HEK293T (cell line): ENCODE measurements at regions not wholly inside any gene's neighbourhood (a gene's known extent, or its start where the extent isn't known, plus 50 kb on each side); places are given as distances from the start of the nearest gene placed in this dataset.

Source experiments
- CTCF ChIA-PET: fragments of 350-600 bp; formaldehyde crosslinking; extraction: SDS; loops from one replicate; lab custom pipeline; 2021; ENCODE audit warnings: antibody characterized with exemption, inconsistent platforms; lab: Yijun Ruan, JAX
- POLR2A ChIA-PET: fragments of 350-600 bp; formaldehyde crosslinking; extraction: SDS; loops from one replicate; lab custom pipeline; 2020; ENCODE audit warnings: antibody characterized with exemption, inconsistent platforms; lab: Yijun Ruan, JAX
- DNase-seq: peaks from one replicate; pipeline ENCODE4 v3.0.0; 2012; ENCODE audit warnings: mixed read lengths; ENCODE audit errors: extremely low spot score
- ARNT ChIP-seq: fragments of 450-650 bp; IDR thresholded peaks from 2 replicates; pipeline ENCODE4 v1.6.1; 2017; ENCODE audit warnings: mild to moderate bottlenecking
- BHLHE40 ChIP-seq: fragments of 450-650 bp; IDR thresholded peaks from 2 replicates; pipeline ENCODE4 v1.6.1; 2016; ENCODE audit warnings: mild to moderate bottlenecking, moderate library complexity, borderline replicate concordance
- CTBP1 ChIP-seq: fragments of 450-650 bp; IDR thresholded peaks from 2 replicates; pipeline ENCODE4 v1.6.1; 2016; ENCODE audit warnings: borderline replicate concordance
- ELF4 ChIP-seq: fragments of 450-650 bp; IDR thresholded peaks from 2 replicates; pipeline ENCODE4 v1.6.1; 2017; ENCODE audit warnings: antibody characterized with exemption
- FOXA1 ChIP-seq: fragments of 450-650 bp; IDR thresholded peaks from 2 replicates; pipeline ENCODE4 v1.6.1; 2016; ENCODE audit warnings: mild to moderate bottlenecking
- FOXK2 ChIP-seq: fragments of 450-650 bp; IDR thresholded peaks from 2 replicates; pipeline ENCODE4 v1.6.1; 2016; ENCODE audit warnings: mild to moderate bottlenecking
- FOXM1 ChIP-seq: fragments of 450-650 bp; IDR thresholded peaks from 2 replicates; pipeline ENCODE4 v1.6.1; 2017; ENCODE audit warnings: mild to moderate bottlenecking, borderline replicate concordance
- HDGF ChIP-seq: fragments of 450-650 bp; IDR thresholded peaks from 2 replicates; pipeline ENCODE4 v1.6.1; 2017; ENCODE audit warnings: antibody characterized with exemption, borderline replicate concordance
- L3MBTL2 ChIP-seq: fragments of 450-650 bp; conservative IDR thresholded peaks from 2 replicates; pipeline ENCODE4 v1.6.1; 2016; ENCODE audit warnings: mild to moderate bottlenecking
- LEF1 ChIP-seq: fragments of 450-650 bp; IDR thresholded peaks from 2 replicates; pipeline ENCODE4 v1.6.1; 2017; ENCODE audit warnings: mild to moderate bottlenecking, borderline replicate concordance
- NFRKB ChIP-seq: fragments of 450-650 bp; IDR thresholded peaks from 2 replicates; pipeline ENCODE4 v1.6.1; 2016; ENCODE audit warnings: mild to moderate bottlenecking, moderate library complexity
- SP1 ChIP-seq: fragments of 450-650 bp; IDR thresholded peaks from 2 replicates; pipeline ENCODE4 v1.6.1; 2017
- SUZ12 ChIP-seq: fragments of 450-650 bp; IDR thresholded peaks from 2 replicates; pipeline ENCODE4 v1.6.1; 2016; ENCODE audit warnings: mild to moderate bottlenecking
- TARDBP ChIP-seq: fragments of 450-650 bp; IDR thresholded peaks from 2 replicates; pipeline ENCODE4 v1.6.1; 2016
- ZNF384 ChIP-seq: fragments of 450-650 bp; IDR thresholded peaks from 2 replicates; pipeline ENCODE4 v1.6.1; 2016
- TF ChIP-seq, protein P1 (sequence below): fragments of 450-650 bp; IDR thresholded peaks from 2 replicates; pipeline ENCODE4 v1.6.1; 2016

DNA sequence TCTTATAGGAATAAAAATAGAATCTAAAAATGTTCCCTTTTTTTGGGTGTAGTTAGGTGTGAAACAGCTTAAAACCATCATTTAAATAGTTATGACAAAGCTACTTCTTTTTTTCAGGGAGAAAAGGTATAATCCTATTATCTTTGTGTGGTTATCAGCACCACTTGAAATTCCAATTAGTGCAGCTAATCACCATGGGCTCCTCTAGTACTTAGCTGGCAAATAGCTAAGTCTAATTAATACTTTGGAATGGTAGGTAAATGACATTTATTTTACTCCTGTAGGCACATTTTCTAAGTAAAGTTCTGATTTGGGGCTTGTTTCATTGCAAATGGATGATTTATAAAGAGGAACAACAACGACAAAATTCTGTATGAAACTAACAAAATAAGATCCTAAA is 132.6 kb downstream of the OLFM4 start:
- CTCF ChIA-PET = interaction anchor here (1.7 kb wide), 1 partner anchor 9 kb away, joined by 9 read pairs; no protein-coding TSS in a partner anchor
- POLR2A ChIA-PET = no interaction called here
- TF ChIP-seq FOXK2 (no peak), ZNF384 (no peak), L3MBTL2 (no peak), LEF1 (no peak), NFRKB (no peak), SP1 (no peak), HDGF (no peak), FOXM1 (no peak), ARNT (no peak), ELF4 (no peak), SUZ12 (no peak)
- TF ChIP-seq, protein P1, sequence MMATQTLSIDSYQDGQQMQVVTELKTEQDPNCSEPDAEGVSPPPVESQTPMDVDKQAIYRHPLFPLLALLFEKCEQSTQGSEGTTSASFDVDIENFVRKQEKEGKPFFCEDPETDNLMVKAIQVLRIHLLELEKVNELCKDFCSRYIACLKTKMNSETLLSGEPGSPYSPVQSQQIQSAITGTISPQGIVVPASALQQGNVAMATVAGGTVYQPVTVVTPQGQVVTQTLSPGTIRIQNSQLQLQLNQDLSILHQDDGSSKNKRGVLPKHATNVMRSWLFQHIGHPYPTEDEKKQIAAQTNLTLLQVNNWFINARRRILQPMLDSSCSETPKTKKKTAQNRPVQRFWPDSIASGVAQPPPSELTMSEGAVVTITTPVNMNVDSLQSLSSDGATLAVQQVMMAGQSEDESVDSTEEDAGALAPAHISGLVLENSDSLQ = no peak
- DNase-seq = no peak

DNA sequence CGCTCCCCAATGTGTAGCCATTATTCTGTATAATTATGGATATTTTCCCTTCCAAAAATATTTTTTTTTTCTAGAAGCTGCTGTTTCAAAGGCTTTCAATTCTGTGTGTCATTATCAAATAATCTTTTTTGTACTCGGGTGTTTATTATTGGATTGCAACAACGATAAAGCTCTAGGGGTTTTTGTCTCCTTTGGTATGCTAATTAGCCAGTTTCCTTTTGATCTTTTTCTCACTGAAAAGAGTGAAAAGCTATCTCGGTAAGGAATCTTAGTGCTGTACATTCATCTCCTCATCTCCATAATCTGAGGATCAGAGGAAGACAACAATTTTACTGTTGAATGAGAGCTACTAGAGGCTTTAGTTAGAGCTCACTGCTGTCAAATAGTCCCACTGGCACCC is 136.6 kb downstream of the OLFM4 start:
- no peak for DNase-seq
- no peak for TF ChIP-seq L3MBTL2
- no peak for TF ChIP-seq FOXK2
- no peak for TF ChIP-seq ARNT
- no peak for TF ChIP-seq HDGF
- no peak for TF ChIP-seq SUZ12
- no peak for TF ChIP-seq NFRKB
- TF ChIP-seq ELF4 = no peak
- TF ChIP-seq, protein P1 = no peak
- POLR2A ChIA-PET = interaction anchor here (1.1 kb wide), 1 partner anchor 19 kb away, joined by 3 read pairs; no protein-coding TSS in a partner anchor
- CTCF ChIA-PET = interaction anchor here (0.7 to 1.3 kb wide), 2 partner anchors 13 to 372 kb away, joined by 3 to 5 read pairs; no protein-coding TSS in a partner anchor

DNA sequence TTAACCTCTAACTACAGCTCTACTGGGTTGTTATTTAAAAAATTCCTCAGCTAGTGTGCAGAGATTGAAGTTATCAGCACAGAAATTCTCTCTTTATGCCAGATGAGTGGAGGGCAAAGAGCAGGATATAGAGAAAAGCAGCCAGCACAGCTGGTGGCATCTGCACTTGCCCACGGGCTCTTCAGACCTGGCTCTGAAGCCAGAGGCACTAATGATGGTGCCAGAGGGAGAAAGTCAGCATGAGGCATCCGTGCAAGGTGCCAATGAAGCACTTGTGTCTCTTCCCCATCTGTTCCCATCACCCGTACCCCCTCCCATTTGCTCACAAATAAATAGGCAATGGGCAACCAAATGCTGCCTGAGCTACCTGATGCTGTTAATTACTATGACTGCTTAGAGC is 138.9 kb downstream of the OLFM4 start:
- TF ChIP-seq FOXM1 (no peak), NFRKB (no peak), HDGF (no peak), FOXA1 (no peak), ARNT (no peak), SUZ12 (no peak)
- ChIA-PET CTCF (no interaction called here), POLR2A (no interaction called here)
- no peak for DNase-seq

DNA sequence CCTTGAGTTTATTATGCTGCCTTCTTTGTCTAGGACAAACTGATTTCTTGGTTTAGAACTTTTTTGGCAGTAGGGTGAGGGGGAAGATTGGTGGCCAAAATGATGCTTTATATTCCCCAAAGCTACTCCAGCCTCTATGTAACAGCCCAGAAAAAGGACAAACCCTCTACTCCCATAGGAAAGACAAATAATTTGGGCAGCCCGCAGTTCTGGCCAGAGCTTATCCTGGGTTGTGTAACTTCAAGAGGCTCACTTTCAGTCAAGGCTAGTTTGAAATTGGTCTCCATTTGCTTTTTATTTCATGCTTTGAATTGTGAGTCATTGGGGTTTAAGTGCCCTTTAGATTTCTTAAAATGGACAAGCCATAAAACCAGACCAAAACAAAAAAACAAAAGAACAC is 142.3 kb downstream of the OLFM4 start:
- POLR2A ChIA-PET = no interaction called here
- CTCF ChIA-PET = no interaction called here
- no peak for DNase-seq
- no peak for TF ChIP-seq ZNF384
- no peak for TF ChIP-seq FOXK2
- TF ChIP-seq NFRKB = no peak
- TF ChIP-seq CTBP1 = no peak
- TF ChIP-seq FOXA1 = no peak
- TF ChIP-seq, protein P1 = no peak
- TF ChIP-seq L3MBTL2 = no peak
- no peak for TF ChIP-seq SUZ12
- TF ChIP-seq BHLHE40 = no peak
- no peak for TF ChIP-seq ELF4
- TF ChIP-seq FOXM1 = no peak
- no peak for TF ChIP-seq SP1
- no peak for TF ChIP-seq TARDBP

DNA sequence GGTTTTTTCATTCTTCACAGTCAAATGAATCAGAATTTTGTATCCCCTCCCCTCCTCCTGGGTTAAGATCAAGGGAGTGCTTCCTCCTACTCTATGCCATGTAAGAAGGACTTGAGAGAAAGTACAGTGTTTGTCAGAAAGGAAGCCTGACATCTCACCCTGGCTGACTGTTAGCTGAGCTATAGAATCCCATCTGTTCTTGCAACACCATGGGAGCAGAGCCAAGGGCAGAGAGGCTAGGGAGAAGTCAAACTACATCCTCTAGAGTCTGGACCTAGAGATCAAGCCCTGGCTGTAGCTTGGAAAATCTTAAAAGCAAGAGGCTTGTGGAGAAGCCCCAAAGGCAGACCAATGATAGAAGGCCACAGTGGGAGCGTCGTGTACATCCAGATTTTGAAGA is 145.9 kb downstream of the OLFM4 start:
- TF ChIP-seq, protein P1 = no peak
- TF ChIP-seq ARNT (no peak), HDGF (no peak), NFRKB (no peak), TARDBP (no peak), SUZ12 (no peak), ZNF384 (no peak), FOXK2 (no peak), L3MBTL2 (no peak), FOXM1 (no peak), BHLHE40 (no peak), SP1 (no peak), CTBP1 (no peak), FOXA1 (no peak), ELF4 (no peak), LEF1 (no peak)
- CTCF ChIA-PET = no interaction called here
- POLR2A ChIA-PET = no interaction called here
- DNase-seq = no peak

DNA sequence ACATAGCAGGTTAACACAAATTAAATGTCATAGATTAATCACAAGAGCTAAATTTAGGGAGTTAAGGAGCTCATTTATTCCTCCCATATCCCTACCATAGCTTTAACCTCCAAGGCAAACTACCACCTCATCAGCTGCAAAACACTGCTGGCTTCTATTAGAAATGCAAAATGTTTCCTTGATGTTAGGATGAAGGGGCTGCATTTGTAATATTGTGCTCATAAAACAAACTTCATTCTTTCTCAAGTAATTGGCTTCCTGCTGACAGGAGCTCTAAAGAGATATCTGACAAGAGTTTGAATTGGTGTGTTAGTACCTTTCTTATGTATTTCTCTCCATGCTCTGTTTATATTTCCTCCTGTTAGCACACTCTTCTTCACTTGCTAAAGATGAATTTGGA is 152.1 kb downstream of the OLFM4 start:
- TF ChIP-seq ARNT = no peak
- no peak for TF ChIP-seq FOXA1
- ChIA-PET POLR2A (no interaction called here), CTCF (no interaction called here)
- no peak for DNase-seq

DNA sequence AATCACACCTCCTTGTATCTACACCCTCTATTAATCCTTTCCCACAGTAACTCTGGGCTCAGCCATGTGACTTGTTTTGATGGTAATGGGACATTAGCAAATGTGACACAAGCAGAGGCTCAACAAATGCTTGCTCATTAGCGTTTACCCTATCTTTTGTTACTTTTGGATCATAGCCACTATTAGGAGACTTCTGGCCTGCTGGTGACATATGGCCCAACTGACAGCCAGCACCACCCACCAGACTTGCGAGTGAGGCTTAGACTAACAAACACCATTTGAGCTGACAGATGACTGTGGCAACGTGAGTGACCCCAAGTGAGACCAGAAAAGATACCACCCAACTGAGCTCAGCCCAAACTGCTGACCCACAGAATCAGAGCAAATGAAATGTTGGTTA is 154.1 kb downstream of the OLFM4 start:
- ChIA-PET CTCF (no interaction called here), POLR2A (no interaction called here)
- TF ChIP-seq SUZ12 (no peak), FOXM1 (no peak), SP1 (no peak), L3MBTL2 (no peak), ZNF384 (no peak), BHLHE40 (no peak), FOXK2 (no peak), TARDBP (no peak), CTBP1 (no peak), ARNT (no peak), NFRKB (no peak), ELF4 (no peak), FOXA1 (no peak), HDGF (no peak), LEF1 (no peak)
- TF ChIP-seq, protein P1 = no peak
- no peak for DNase-seq
